ENCODE measurements at regions not wholly inside any gene's neighbourhood (a gene's known extent, or its start where the extent isn't known, plus 50 kb on each side); places are given as distances from the start of the nearest gene placed in this dataset.

DNA sequence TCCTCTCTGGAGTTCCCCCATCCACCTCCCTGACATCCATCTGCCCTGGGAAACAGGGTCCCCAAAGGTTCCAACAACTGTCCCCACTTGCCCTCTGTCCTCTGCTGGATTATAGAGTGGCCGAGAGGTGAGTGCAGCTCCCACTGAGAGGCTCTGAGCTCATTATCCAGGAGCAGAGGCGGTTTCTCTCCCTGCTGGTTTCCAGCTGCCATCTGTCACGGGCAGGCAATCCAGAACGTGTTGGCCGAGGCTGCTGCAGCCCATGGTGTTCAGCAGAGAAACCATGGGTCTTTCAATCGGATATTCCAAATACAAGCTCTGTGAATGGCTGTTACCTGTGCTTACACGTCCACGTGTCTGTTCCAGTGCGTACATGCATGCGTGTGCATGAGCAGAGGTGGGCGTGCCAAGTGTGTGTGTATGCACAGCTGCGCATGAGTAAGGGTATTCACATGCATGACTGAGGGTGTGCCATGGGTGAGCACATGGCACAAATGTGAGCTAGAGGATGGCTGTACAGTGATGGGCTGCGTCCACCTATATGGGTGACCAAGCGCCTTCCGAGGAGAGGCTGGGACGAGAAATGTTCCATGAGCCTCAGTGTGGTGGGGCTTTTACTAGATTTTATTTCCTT, 183.7 kb upstream of the PMEPA1 start:
- DNase-seq = no peak

DNA sequence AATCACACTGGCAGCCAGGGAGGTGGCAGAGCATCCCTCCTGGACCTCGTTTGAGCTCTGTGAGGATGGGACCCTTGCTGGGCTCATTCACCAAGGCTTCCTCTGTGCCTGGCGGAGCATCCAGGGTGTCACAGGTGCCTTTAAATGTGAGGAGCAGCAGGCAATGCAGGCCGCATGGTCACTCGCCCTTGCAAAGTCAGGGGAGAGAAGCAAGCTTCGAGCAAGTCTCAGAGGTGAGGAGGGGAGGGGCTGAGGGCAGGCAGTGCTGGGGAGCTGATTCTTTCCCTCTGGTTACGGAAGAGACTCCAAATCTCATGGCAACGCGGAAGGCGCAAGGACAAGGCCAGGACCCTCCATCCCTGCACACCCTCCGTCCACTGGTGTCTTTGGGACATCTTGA, 182.7 kb upstream of the PMEPA1 start:
- no peak for DNase-seq

DNA sequence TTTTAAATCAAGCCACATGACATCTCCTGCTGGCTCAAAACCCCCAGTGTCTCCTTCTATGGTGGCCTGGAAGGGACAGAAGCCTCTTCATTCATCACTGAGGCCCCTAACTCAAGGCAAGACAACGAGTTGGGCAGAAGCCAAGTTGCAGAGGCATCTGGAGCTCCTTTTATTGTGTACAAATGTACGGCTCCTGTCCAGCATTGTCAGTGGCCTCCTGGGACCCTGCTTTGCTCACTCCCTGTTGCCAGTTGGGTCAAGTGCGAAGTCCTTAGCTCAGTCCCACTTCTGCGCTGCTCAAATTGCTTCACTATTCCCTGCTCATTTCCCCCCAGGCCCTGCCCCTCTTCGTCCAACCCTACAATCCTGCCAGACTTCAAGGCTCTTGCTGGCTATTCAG, 181.2 kb upstream of the PMEPA1 start:
- DNase-seq = no peak

DNA sequence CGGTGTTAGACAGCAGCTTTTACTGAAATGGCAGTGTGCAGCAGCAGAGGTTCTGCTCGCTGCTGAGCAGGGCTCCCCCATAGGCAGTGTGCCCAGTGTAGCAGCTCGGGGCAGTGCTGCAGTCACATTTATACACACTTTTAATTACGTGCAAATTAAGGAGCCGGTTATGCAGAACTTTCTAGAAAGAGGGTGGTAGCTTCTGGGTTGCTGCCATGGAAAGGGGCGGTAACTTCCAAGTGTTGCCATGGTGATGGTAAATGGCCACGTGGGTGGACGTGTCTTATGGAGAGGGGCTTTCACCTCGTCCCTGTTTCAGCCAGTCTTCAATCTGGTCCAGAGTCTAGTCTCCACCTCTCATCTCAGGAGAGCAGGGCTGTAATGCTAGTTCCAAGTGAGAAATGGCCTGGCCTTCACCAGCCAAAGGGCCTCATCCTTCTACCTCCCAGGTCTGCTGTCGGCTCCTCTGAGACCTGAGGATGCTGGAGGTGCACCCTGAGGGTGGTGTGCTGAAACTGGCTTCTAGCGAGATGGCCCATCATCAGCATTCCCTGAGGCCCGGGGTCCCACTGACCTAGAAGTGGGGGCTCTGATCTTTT, 180.5 kb upstream of the PMEPA1 start:
- no peak for DNase-seq

DNA sequence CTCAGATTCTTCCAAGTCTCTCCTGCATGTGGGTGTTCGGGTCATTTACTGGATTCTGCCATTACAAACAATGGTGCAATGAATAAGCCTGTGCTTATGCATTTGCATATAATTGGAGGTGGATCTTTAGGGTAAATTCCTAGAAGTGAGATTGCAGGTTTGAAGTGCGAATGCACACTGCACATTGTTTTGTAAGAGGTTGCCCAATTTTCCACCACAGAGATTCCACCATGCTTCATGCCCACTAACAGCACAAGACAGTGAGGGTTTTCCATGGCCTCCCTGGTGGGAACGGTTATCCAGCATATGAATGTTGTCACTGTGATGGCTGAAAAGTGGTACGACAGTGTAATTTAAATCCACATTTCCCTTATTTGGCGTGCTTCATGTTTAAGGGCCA, 178.8 kb upstream of the PMEPA1 start:
- DNase-seq = no peak

DNA sequence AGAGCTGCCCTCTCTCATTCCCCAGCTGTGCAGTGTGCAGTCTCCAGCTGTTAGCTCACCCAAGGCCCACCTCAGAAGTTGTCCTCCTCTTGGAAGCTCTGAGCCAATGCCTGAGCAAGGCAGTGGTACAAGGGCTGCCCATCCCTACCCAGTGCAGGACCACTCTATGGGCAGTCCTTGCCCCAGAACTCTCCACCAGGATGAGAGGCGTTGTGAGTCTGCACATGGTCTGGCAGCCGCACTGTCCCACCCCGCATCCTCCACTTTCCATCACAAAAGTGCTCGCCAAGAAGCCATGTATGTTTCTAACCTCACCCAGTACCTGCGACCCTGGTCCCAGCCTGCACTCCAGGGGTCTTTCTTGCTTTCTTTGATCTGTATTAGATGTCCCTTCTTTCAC, 175.1 kb upstream of the PMEPA1 start:
- no peak for DNase-seq

DNA sequence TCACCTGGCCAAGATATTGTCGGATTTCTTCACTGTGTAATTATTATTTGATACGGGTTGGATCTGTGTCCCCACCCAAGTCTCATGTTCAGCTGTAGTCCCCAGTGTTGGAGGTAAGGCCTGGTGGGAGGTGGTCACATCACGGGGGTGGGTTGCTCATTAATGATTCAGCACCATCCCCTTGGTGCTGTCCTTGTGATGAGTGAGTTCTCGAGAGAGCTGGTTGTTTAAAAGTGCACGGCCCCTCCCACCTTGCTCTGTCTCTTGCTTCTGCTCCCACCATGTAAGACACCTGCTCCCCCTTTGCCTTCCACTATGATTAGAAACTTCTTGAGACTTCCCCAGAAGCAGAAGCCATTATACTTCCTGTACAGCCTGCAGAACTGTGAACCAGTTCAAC, 173.9 kb upstream of the PMEPA1 start:
- no peak for DNase-seq

DNA sequence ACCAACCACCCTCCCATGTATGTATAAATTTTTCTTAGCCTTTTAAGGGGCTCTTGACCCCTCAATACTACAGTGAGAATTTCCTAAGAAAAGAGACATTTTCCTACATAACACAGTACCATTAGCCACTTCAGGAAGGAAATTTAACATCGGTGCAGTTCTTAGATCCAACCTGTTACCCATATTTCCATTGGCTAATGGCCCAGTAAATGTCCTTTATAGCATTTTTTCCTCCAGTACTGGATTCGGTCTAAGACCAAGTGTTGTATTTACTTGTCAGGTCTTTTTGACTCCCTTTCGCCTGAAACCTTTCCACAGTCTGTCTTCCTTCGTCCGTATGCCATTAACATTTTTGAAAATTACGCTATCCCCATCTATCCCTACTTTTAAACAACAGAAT, 173.4 kb upstream of the PMEPA1 start:
- DNase-seq = no peak

DNA sequence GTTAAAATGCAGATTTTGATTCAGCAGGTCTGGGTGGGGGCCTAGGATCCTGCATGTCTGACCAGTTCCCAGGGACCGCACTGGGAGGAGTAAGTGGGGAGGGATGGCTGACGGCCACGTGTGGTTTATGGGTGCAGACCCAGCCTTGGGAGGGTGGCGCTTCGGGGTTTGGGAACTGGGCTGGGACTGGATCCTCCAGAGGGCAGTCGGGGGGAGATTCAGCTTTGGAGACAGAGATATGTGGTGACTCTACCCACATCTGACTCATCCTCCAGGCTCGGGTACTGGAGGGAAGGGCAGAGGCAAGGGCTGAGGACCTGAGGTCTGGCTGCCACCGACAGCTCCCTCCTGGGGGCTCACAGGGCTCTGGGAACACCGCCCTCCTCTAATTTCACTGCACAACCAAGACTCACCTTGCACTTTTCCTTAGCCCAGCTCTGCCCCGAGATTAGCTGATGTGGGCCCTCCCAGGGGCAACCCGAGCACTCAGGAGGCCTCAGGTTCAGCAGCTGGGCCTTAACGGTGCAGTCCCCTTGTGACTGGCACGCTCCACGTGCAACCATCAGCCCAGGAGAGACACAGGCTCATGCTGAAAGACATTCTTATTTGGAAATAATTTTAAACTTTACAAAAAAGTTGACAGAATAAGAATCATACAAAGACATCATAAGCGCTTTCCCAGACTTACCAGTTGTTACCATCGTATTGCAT, 172.8 kb upstream of the PMEPA1 start:
- no peak for DNase-seq

DNA sequence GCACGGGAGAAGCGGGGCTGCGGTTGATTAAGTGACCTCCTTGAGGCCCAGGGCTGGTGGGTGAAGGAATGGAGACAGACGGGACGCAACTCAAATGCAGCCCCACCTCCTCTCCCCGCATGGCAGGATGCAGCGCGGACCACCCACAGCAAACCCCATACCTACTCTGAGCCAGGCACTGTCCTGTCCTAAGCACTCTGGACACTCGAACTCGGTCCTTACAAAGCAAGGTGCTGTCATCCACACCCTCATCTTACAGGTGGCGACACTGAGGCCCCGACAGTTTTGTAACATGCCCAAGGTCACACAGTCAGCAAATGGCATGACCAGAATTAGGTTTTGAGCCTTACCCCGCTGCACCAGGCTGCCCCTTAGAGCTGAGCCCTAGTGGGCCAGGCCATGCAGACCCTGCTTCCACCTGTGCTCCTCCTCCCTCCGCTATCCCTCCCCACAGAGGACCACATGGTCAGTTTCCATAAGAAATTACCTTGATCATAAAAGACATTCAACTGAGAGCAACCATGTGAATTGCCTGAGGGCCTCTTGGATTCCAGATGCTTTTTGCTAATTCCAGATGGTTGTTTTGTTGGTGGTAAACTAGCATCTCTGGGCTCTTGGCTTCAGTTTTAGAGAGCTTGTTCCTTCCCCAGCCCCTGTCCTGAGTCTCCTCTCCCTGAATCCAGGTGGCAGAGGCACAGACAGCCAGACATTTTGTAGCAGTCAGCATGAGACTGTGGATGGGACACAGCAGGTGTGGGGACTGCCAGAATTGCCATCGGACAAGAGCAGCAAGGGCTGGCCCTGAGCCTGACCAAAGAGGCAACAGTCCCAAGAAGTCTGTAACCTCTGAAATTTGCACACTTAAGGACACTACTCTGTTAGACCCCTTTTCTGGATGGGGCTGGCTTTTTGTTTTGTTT, 171.9 kb upstream of the PMEPA1 start:
- no peak for DNase-seq

DNA sequence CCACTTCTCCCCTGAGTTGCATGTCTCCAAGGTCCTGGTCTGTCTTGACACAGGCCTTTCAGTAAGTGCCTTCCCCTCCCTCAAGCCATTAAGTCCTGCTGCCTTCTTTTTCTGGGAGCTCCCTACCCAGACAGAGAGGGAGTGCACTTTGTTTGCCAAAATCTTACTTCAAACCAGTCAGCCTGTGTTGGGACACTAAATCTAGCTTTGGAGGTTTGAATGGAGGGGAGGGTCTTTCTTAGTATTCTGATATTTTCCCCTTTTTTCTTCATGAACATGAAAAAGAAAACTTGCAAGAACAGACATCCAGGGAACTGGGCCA, 170.7 kb upstream of the PMEPA1 start:
- DNase-seq = no peak

DNA sequence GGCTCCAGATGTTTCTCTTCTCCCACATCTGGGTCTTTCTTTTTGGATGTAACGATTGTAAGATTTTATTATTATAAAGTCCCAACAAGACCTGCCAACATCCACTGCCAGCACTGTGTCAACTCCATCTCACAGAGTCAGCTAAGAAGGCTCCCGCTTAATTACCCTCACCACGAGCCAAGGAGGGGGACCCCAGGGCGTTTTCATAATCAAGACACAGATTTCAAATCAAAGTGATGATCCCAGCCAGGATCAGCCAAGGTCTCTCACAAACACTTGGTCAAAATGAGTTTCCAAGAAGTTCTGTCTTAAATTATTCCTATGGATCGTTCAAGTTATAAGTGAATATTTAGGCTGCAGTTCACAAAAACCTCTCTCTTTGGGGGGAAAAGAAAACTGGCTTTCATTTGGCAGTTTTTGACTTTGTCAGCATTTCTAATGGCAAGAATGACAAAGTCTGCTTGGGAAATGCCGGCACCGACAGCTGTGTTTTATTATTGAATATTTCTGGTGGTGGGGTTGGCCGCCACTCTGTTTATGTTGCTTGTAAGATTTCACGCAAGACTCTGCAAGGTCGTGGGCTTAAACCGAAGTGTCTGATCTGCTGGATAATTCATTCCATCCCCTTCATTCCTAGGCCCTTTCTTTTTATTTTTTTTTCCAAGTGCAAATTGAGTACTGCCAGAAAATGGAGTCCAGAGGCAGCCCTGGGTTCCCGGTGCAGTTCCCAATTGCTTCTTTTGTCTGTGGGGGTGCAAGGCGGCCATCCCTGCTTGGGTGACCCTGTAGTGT, 170.2 kb upstream of the PMEPA1 start:
- DNase-seq = no peak

DNA sequence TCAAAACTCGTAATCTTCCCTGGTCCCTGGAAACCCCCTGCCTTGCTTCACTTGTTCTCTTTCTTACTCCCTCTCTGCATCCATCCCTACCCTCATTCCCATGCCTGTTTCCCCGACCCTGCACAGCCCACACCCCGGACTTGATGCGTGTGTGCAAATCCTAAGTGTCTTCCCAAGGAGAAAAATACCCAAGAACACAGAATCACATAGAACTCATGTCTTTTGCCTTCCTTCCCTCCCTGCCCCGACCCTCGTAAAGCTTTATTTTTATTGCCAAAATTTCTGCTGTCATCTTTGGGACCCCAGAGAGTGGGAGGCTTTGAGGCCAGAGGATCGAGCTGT, 169.6 kb upstream of the PMEPA1 start:
- DNase-seq = no peak

DNA sequence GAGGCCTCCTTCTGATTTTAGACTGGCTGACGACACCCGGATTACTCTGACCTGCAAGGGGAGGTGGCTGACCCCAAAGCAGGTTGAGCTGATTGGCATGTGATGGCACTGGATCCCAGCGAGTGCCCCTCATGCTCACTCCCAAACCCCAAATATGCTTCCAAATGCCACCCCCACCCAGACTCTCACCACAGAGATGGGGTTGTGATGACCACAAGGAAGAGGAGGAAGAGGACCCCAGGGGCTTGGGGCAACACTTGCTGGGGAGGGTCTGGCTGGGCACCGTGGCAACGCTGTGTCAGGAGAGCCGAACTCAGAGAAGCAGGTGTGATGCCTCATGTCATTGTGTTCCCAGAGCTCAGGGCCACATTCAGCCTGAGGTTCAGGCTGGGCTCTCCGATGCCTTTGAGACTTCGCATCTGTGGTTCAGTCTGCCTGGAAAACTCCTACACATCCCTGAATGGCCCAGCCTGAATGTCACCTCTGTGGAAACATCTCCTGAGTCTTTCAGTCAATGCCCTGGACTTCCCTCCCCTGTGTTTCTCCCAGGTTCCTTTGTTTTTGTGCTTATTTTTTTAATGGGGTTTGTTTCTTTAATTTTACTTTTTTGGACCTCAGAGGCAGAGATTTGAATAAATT, 169.1 kb upstream of the PMEPA1 start:
- no peak for DNase-seq

DNA sequence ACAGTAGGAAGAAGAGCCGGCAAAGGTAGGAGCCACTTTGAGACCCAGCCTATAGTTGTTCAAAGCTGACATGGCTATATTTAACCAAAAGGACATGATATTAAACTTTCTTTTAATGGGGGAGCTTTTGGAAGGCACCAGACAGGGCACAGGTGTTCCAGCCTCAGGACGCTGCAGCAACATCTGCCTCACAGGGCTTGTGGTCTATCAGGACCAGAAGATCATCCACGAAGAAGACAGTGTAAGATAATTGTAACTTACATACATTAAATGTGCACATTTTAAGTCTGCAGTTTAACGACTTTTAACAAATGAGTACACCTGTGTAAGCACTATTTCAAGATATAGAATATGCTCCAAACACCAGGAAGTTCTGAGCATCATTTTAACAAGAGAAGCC, 168.2 kb upstream of the PMEPA1 start:
- DNase-seq = no peak

DNA sequence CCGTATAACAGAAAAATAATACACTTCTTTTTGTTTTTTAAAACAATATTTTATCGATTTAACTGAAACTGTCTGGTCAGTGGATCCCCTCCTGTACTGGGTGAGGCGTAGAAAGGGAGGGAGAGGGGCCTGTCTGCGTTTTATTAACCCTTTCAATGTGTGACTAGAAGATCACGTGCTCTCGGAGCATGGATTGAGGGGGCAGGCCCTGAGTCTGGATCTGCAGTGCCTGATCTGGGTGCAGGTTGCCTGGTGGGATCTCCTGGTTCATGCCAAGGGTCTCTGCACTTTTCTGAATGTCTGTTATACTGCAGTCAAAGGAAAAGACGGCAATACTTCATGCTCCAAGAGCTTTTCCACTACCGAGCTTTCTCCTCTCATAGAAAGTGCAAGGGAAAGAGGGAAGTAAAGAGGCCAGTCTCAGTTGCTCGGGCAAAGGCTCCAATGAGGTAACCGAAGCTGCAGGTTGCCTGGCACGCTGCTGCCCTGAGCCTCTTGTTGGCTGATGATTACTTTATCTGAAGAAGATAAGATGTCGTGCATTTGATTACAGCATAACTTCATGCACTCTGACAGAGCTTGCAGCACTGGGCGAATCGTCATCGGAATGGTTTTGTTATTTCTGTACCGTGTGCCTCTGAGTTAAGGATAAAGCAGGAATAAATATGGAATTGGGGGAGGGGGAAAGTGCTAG, 167.5 kb upstream of the PMEPA1 start:
- no peak for DNase-seq

DNA sequence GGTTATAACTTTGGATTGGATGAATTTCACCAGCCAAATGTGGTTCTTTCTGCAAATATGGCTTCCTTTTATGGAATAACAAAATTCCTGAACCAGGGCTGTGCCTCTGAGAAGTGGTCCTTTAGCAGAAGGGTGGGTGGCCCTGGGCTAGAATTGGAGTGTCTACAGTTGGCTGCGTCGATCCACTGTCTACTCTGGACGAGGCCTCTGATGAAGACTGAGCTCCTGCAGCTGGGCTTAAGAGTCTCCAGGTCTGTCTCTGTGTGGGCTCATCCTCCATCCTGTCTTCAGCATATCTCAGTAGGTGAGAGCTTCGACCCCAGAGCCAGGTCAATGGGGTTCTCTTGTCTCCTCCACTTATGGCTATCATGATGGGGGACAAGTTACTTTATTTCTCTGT, 166.3 kb upstream of the PMEPA1 start:
- DNase-seq = no peak

DNA sequence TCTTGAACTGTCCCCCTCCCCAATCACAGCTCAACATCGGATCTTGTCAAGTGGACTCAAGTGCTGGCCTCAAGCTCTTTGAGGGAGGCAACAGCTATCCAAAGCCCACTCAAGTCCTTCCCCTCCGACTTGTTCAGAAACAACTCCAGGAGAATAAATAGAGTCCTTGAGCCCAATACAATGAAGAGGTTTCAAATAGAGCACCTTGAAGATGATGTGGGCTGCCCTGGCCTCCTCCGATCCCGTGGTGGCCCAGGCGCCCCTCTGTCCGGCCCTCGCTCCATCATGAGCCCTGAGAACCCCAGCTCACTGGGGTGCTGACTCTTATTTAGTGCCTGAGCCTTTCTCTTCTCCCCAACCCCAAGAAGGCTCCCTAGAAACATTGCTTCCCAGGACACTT, 164.3 kb upstream of the PMEPA1 start:
- no peak for DNase-seq

DNA sequence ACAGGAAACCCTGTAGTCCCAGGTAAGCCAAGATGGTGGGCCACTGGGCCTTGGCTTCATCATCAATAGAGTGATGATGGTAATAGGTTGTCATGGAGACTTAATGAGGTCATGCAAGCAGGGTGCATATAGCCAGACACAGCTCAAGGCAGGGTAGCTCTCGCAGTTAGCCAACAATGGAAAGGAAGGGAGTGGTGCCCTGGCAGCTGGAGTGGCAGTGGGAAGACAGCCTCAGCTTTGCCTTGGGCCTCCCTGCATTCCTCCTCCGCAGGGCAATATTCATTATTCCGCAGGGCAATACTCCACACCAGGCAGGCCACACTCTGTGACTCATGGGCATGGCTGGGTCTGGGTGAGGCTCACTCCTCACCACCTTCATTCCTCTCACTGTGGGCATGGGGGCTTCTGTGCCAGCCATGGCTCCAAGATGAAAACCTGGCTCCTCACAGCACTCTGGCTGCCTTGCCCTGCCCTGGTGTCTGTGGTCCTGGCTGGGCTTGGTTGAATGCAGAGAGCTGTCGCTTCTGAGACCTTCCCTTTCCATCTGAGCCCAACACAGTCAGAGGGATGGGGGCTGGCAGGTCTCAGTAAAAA, 163.1 kb upstream of the PMEPA1 start:
- no peak for DNase-seq

DNA sequence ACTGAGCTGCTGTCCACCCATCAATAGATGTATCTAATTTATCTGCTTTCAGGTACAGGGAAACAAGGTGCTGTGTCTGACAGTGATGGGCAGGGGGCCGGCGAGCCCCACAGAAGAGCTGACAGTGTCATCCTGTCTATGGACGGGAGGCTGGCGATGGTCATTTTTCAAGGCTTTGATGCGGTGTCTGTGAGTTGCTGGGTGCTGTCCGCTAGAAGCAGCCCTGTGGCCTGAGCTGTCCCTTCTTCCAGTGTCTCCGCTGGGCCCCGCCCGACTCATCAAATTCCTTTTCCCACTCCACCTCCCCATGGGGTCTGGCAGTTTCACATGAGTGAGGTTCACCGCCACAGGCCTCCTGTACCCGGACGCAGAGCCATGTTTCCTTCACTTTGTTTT, 161.4 kb upstream of the PMEPA1 start:
- no peak for DNase-seq
